ENCODE measurements at regions not wholly inside any gene's neighbourhood (a gene's known extent, or its start where the extent isn't known, plus 50 kb on each side); places are given as distances from the start of the nearest gene placed in this dataset.

DNA sequence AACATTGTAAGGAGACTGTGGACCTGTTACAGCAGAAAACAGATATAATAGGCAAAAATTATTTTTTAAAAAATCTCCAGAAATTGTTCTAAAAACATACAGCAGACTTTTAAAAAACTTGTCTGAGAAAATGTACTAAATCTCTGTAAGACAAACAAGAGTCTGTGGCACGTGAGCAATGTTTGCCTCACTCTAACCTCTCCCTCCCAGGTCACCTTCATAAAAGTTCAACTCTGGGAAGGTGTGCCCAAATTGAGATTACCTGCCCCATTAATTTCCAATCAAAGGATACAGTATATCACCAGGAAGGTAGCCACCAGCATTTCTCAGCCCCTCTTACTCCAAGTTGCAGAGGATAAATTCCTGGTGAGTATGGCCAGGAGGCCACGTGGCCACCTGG is 992.7 kb downstream of the TMEM182 start:
- H3K4me3 ChIP-seq (ENCODE audit: insufficient read length, low read depth): no peak overlapping the region
- TF ChIP-seq SUZ12 (IDR thresholded peaks at IDR 0.05; ENCODE audit: extremely low read depth, insufficient read depth, insufficient read length) (no peak), ZNF274 (IDR thresholded peaks at IDR 0.05; ENCODE audit: low read depth, low read length) (no peak)
- no peaks in the 10 kb centered on the region for H3K4me1 ChIP-seq (ENCODE audit: insufficient read depth, insufficient read length)
- H3K9ac ChIP-seq (ENCODE audit: insufficient read length, low read depth): no peak overlapping the region
- no peak for DNase-seq (ENCODE audit: low read depth, low spot score)
- H3K27me3 ChIP-seq (ENCODE audit: insufficient read depth, insufficient read length): no peaks in the 10 kb centered on the region
- H3K36me3 ChIP-seq (ENCODE audit: insufficient read depth, insufficient read length, low read length): no peaks in the 10 kb centered on the region
- H3K9me3 ChIP-seq (ENCODE audit: insufficient read depth, low read length): no peaks in the 10 kb centered on the region; the same call in 1 of the 2 replicates

DNA sequence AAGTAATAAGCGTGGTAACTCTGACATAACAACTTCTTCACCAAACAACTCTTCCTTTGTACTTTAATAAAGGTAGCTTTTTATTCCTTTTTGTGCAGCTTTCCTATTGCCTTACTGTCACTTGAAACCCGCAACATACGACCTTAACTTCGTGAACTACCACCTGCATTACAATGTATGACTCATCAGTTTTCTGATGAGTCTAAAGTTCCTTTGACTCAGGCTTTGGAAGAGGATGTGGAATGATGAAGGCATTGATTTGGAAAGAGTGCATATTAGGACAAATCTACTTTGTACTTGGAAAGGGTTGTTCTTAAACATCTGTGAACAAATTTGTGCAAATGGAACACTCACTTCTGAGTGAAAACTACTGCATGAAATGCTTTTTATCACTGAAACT is 1012.1 kb downstream of the TMEM182 start:
- Histone ChIP-seq H3K9ac (ENCODE audit: insufficient read length, low read depth) (no peak overlapping the region), H3K27me3 (ENCODE audit: insufficient read depth, insufficient read length) (no peaks in the 10 kb centered on the region), H3K4me3 (ENCODE audit: insufficient read length, low read depth) (no peak overlapping the region), H3K9me3 (ENCODE audit: insufficient read depth, low read length) (peaks cover 10% of the 10 kb centered on the region), H3K4me1 (ENCODE audit: insufficient read depth, insufficient read length) (no peaks in the 10 kb centered on the region), H3K36me3 (ENCODE audit: insufficient read depth, insufficient read length, low read length) (no peaks in the 10 kb centered on the region)
- TF ChIP-seq YY1 (IDR thresholded peaks at IDR 0.05; ENCODE audit: insufficient read depth, insufficient read length) (no peak), SUZ12 (IDR thresholded peaks at IDR 0.05; ENCODE audit: extremely low read depth, insufficient read depth, insufficient read length) (no peak)
- no peak for DNase-seq (ENCODE audit: low read depth, low spot score)

DNA sequence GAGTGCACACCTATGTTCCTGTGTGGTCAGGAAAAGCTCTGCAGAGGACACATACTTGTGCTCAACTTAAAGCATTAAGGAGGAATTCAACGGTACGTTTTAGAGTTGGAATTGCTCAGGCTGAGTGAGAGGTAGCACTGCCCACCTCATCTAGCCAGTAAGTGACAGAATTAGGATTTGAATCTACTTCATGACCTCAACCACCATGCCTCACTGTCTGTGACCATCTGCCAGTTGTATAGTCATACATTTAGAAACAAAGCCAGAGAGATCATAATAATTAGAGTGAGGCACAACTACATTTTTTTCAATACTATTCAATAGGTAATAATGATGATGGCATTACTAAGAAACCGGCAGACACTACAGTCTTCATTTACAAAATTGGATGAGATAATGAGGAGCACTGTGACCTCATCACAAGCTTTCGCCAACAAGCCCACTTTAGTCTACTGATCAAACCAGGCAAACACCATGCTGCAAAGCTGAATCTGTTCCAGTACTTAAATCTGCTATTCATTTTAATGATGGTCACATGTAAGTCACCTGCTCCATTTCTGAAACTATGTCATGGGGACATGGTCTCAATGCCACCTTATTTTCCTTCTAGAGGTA is 1018.4 kb downstream of the TMEM182 start:
- peaks cover 8% of the 10 kb centered on the region for H3K27me3 ChIP-seq (ENCODE audit: insufficient read depth, insufficient read length)
- no peaks in the 10 kb centered on the region for H3K4me1 ChIP-seq (ENCODE audit: insufficient read depth, insufficient read length)
- H3K4me3 ChIP-seq (ENCODE audit: insufficient read length, low read depth): no peak overlapping the region
- H3K9ac ChIP-seq (ENCODE audit: insufficient read length, low read depth): no peak overlapping the region
- no peaks in the 10 kb centered on the region for H3K36me3 ChIP-seq (ENCODE audit: insufficient read depth, insufficient read length, low read length)
- no peaks in the 10 kb centered on the region for H3K9me3 ChIP-seq (ENCODE audit: insufficient read depth, low read length)
- TF ChIP-seq SUZ12 (IDR thresholded peaks at IDR 0.05; ENCODE audit: extremely low read depth, insufficient read depth, insufficient read length) (no peak), ZNF274 (IDR thresholded peaks at IDR 0.05; ENCODE audit: low read depth, low read length) (no peak), YY1 (IDR thresholded peaks at IDR 0.05; ENCODE audit: insufficient read depth, insufficient read length) (no peak)
- no peak for DNase-seq (ENCODE audit: low read depth, low spot score)

DNA sequence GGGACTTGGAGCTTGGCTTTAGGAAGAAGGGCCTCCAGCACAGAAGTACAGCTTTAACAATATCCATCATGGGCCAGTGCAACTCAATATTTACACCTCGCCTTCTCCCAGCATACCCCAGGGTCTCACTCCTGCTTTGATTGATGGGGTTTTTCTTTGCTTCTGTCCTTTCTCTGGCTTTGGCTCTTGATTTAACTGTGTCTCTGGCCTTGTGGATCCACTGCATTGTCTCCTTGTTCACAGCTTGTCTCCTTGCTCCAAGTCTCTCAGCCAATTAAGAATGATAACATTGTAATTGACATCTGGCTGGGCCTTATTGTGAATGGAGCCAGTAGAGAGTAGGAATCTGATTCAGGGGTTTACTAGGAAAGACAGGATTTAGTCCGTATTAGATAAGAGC is 1019.5 kb downstream of the TMEM182 start:
- peaks cover 8% of the 10 kb centered on the region for H3K27me3 ChIP-seq (ENCODE audit: insufficient read depth, insufficient read length)
- no peak for DNase-seq (ENCODE audit: low read depth, low spot score)
- TF ChIP-seq SUZ12 (IDR thresholded peaks at IDR 0.05; ENCODE audit: extremely low read depth, insufficient read depth, insufficient read length) (no peak), ZNF274 (IDR thresholded peaks at IDR 0.05; ENCODE audit: low read depth, low read length) (no peak), YY1 (IDR thresholded peaks at IDR 0.05; ENCODE audit: insufficient read depth, insufficient read length) (no peak)
- no peaks in the 10 kb centered on the region for H3K9me3 ChIP-seq (ENCODE audit: insufficient read depth, low read length)
- no peaks in the 10 kb centered on the region for H3K4me1 ChIP-seq (ENCODE audit: insufficient read depth, insufficient read length)
- no peak overlapping the region for H3K9ac ChIP-seq (ENCODE audit: insufficient read length, low read depth)
- no peaks in the 10 kb centered on the region for H3K36me3 ChIP-seq (ENCODE audit: insufficient read depth, insufficient read length, low read length)
- no peak overlapping the region for H3K4me3 ChIP-seq (ENCODE audit: insufficient read length, low read depth)

DNA sequence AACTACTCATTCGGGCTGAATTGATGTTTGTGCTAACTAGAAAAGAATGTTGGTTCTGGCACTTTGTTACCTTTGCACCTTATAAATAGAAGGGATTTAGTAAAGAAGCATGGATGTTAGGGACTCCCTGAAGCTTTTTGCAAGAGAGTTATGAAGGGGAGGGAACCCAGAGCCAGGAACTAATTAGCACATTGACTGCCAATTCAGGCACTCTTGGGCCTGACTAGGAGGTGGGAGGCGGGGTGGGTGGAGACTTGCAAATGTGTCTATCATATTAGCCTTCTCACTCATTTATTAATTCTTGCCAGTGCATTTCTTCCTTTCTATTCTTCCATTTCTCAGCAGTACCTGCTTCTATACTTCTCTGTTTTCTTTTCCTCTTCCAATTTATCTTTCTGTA is 1022.4 kb downstream of the TMEM182 start:
- Histone ChIP-seq H3K36me3 (ENCODE audit: insufficient read depth, insufficient read length, low read length) (no peaks in the 10 kb centered on the region), H3K4me1 (ENCODE audit: insufficient read depth, insufficient read length) (no peaks in the 10 kb centered on the region), H3K4me3 (ENCODE audit: insufficient read length, low read depth) (no peak overlapping the region), H3K27me3 (ENCODE audit: insufficient read depth, insufficient read length) (peaks cover 37% of the 10 kb centered on the region), H3K9ac (ENCODE audit: insufficient read length, low read depth) (no peak overlapping the region), H3K9me3 (ENCODE audit: insufficient read depth, low read length) (no peaks in the 10 kb centered on the region)
- no peak for DNase-seq (ENCODE audit: low read depth, low spot score)
- TF ChIP-seq YY1 (IDR thresholded peaks at IDR 0.05; ENCODE audit: insufficient read depth, insufficient read length) (no peak), SUZ12 (IDR thresholded peaks at IDR 0.05; ENCODE audit: extremely low read depth, insufficient read depth, insufficient read length) (no peak), ZNF274 (IDR thresholded peaks at IDR 0.05; ENCODE audit: low read depth, low read length) (no peak)

DNA sequence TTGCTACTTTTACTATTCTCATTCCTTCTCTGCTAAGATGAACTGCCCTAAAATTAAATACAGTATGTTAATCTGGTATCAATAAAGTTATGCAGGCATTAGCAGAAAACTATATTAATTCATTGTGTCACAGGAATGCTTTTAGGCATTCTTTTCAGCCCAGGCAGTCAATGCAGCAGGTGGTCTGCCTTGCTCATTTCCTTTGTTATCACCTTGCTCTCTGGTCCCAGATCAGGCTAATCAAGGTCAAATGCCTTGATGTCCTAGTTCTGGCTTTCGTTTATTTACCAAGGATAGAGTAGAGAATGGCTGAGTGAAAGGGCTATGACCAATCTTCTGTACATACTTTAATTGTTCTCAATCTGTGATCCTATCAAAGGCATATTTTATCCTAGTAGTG is 1023.6 kb downstream of the TMEM182 start:
- no peak overlapping the region for H3K4me3 ChIP-seq (ENCODE audit: insufficient read length, low read depth)
- DNase-seq (ENCODE audit: low read depth, low spot score): no peak
- TF ChIP-seq YY1 (IDR thresholded peaks at IDR 0.05; ENCODE audit: insufficient read depth, insufficient read length) (no peak), ZNF274 (IDR thresholded peaks at IDR 0.05; ENCODE audit: low read depth, low read length) (no peak), SUZ12 (IDR thresholded peaks at IDR 0.05; ENCODE audit: extremely low read depth, insufficient read depth, insufficient read length) (no peak)
- no peaks in the 10 kb centered on the region for H3K36me3 ChIP-seq (ENCODE audit: insufficient read depth, insufficient read length, low read length)
- H3K9ac ChIP-seq (ENCODE audit: insufficient read length, low read depth): no peak overlapping the region
- H3K9me3 ChIP-seq (ENCODE audit: insufficient read depth, low read length): 0 out of 2 replicates have a peak, but pooled peaks cover 2% of the 10 kb centered on the region
- H3K4me1 ChIP-seq (ENCODE audit: insufficient read depth, insufficient read length): no peaks in the 10 kb centered on the region
- H3K27me3 ChIP-seq (ENCODE audit: insufficient read depth, insufficient read length): peaks cover 49% of the 10 kb centered on the region

DNA sequence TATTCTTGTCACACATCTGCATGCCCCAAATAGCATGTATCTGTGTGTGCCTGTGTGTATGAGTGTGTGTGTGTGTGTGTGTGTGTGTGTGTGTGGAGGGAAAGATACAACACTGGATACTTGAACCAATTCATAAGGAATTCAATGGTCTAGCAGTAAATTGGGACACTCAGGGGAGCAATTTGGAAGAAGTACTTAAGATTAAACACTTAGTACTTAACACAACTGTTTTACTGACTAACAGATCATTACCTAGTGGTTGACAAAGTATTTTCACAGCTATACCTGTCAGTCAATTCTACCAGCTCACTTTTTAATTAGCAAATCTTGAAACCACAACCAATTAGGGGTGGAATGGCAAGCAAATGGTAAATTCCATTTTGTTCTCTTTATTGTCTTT is 1024.1 kb downstream of the TMEM182 start:
- H3K4me3 ChIP-seq (ENCODE audit: insufficient read length, low read depth): no peak overlapping the region

More for the DNA sequence above, 1024.1 kb downstream of the TMEM182 start:
- H3K36me3 ChIP-seq (ENCODE audit: insufficient read depth, insufficient read length, low read length): no peaks in the 10 kb centered on the region
- 0 out of 2 replicates have a peak, but pooled peaks cover 7% of the 10 kb centered on the region for H3K9me3 ChIP-seq (ENCODE audit: insufficient read depth, low read length)
- TF ChIP-seq SUZ12 (IDR thresholded peaks at IDR 0.05; ENCODE audit: extremely low read depth, insufficient read depth, insufficient read length) (no peak), ZNF274 (IDR thresholded peaks at IDR 0.05; ENCODE audit: low read depth, low read length) (no peak), YY1 (IDR thresholded peaks at IDR 0.05; ENCODE audit: insufficient read depth, insufficient read length) (no peak)
- DNase-seq (ENCODE audit: low read depth, low spot score): no peak
- no peaks in the 10 kb centered on the region for H3K4me1 ChIP-seq (ENCODE audit: insufficient read depth, insufficient read length)
- no peak overlapping the region for H3K9ac ChIP-seq (ENCODE audit: insufficient read length, low read depth)
- peaks cover 54% of the 10 kb centered on the region for H3K27me3 ChIP-seq (ENCODE audit: insufficient read depth, insufficient read length)
